Right cardiac atrium (tissue), 5 donors: ENCODE measurements at regions not wholly inside any gene's neighbourhood (a gene's known extent, or its start where the extent isn't known, plus 50 kb on each side); places are given as distances from the start of the nearest gene placed in this dataset.

Source experiments
- ATAC-seq, 2 donors: fragments of 200-7000 bp; cut with Tn5 transposase; one replicate each; pipeline versions ENCODE4 v1.8.0 to v1.9.1; 2020; ENCODE audit warnings: moderate library complexity in 2 of 2, mild to moderate bottlenecking in 1 of 2
- DNase-seq, 3 donors: peaks; one replicate each; pipeline ENCODE4 v3.0.0-alpha.2; 2020
- H3K27ac ChIP-seq: one replicate; pipeline ENCODE4 v1.5.1; 2013; ENCODE audit warnings: mild to moderate bottlenecking, low read length, control low read depth, moderate library complexity
- H3K27me3 ChIP-seq: one replicate; pipeline ENCODE4 v1.6.1; 2013; ENCODE audit not compliant: control insufficient read depth, insufficient read depth
- H3K4me1 ChIP-seq: one replicate; pipeline ENCODE4 v1.6.1; 2013; ENCODE audit warnings: low read length; ENCODE audit not compliant: control insufficient read depth, insufficient read depth
- H3K4me3 ChIP-seq: one replicate; pipeline ENCODE4 v1.5.1; 2013; ENCODE audit warnings: low read length, control low read depth
- H3K9me3 ChIP-seq: one replicate; pipeline ENCODE4 v1.6.1; 2013; ENCODE audit warnings: low read length; ENCODE audit not compliant: control insufficient read depth
- WGBS: extraction: QIAGEN DNeasy Blood & Tissue Kit; methylation state at CpG from one replicate; pipeline ENCODE4 v1.1.7; 2013; 5-methylcytosine and 5-hydroxymethylcytosine counted together
- intact Hi-C, 4 donors: fragments of 100-400 bp; cut with DNase I; formaldehyde crosslinking; loops; one replicate each; pipeline versions ENCODE4 v1.11.0 to v1.14.0; 2022 to 2023
- donor health status: healthy with polysubstance abuse.
- donor health status: DM: no; HTN: yes; CAD: no.
- donor health status: DM: no; HTN: no; CAD: no.
- donor health status: DM: no; HTN: yes; CAD: no; lungs with severe emphysema.
- donor health status: DM: yes; HTN: yes; CAD: no.

DNA sequence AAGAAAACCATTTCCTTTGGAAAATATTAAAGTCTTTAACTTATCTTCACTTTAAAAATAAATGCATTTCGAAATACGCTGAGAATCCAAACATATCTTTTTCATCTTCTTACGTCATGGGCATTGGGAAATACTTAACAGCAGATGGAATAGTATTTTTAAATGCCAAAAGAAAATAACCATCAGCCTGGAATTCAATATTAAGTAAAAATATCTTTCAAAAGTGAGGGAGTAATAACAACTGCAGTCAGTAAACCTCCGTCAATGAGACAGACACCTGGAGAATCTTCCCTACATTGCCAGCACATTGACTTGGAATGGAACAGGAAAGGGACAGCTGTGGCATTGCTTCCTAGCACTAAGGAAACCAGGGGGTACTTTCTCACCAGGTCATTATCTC lies 290.4 kb upstream of the TNP1 start:
- ATAC-seq, result no peak
- no peak for DNase-seq
- intact Hi-C loops, result loop anchor here in 1 of 4 donors (10.0 kb wide), 1 partner anchor 135 kb away; no protein-coding TSS in a partner anchor
- Histone ChIP-seq H3K9me3 (no peaks in the 10 kb centered on the region), H3K4me1 (no peaks in the 10 kb centered on the region), H3K4me3 (no peak overlapping the region), H3K27me3 (no peaks in the 10 kb centered on the region), H3K27ac (no peak overlapping the region)
- WGBS, result 86% methylated on average over 4 of the region's 4 CpGs

DNA sequence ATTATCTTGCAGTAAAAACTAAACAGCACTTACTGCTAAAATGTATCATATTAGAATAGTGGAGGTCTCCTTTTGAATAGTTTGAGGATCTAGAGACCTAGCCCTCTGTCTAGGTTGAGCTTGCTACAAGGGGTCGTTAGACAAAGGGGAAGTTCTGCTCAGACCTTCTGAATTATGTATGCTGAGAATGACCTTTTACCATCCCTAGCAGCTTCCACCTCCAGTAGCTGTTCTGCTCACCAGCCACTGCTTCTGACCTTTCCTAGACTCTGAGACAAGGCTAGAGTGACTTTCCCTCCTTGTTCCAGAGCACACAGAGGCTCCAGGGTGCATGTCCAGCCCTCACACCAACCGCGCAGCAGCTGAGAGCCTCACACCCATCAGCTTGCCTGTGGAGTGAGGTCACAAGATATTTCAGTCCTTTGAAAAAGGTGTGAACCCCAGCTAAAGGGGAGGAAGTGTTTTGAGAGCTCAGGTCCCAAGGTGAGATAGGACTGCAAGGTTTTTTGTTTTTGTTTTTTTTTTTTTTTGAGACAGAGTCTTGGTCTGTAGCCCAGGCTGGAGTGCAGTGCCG lies 289.3 kb upstream of the TNP1 start:
- DNase-seq (no peak), ATAC-seq (no peak)
- no peak overlapping the region for H3K4me3 ChIP-seq
- intact Hi-C loops, result no loop called here
- H3K27me3 ChIP-seq, result no peaks in the 10 kb centered on the region
- H3K27ac ChIP-seq, result no peak overlapping the region
- H3K4me1 ChIP-seq, result no peaks in the 10 kb centered on the region
- H3K9me3 ChIP-seq, result no peaks in the 10 kb centered on the region
- WGBS, result 75% methylated on average over 4 of the region's 4 CpGs

DNA sequence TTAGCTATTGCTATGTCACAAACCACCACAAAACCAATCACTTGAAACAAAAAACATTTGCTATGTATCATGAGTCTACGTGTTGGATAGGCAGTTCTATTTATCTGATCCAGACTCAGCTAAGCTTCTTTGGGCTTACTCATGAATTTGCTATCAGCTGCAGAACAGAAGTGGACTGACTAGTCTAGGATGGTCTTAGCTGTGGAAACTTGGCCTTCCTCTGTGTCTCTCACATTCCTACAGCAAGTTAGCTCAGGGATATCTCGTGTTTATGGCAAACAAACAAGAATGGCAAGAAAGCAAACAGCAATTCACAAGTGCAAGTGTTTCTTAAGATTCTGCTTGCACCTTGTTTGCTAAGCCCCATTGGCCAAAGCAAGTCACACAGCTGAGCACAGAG lies 288.0 kb upstream of the TNP1 start:
- intact Hi-C loops, result no loop called here
- ATAC-seq, result no peak
- Histone ChIP-seq H3K4me1 (no peaks in the 10 kb centered on the region), H3K4me3 (no peak overlapping the region), H3K27ac (no peak overlapping the region), H3K9me3 (no peaks in the 10 kb centered on the region), H3K27me3 (no peaks in the 10 kb centered on the region)
- WGBS, result 62% methylated on average over 2 of the region's 2 CpGs
- no peak for DNase-seq

DNA sequence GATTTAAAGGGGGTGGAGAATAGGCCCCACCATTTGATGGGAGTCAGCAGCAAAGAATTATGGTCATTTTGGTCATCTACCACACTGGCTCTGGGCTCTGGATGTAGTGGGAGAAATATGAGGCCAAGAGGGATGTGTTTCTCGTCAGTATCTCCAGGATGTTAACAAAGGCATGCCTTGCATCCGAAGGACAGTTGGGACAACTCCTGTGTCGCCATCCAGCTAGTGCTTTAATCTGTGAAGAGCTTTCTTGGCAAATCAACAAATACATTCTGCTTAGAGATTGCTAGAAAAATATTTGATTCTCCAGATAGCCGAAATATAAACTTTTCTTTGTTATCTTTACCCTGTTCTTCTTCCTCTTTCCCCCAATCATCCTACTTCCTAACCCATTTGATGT lies 287.1 kb upstream of the TNP1 start:
- intact Hi-C loops, result no loop called here
- Histone ChIP-seq H3K4me1 (no peaks in the 10 kb centered on the region), H3K27me3 (no peaks in the 10 kb centered on the region), H3K27ac (no peak overlapping the region), H3K9me3 (no peaks in the 10 kb centered on the region), H3K4me3 (no peak overlapping the region)
- no peak for DNase-seq
- no peak for ATAC-seq
- 94% methylated on average over 4 of the region's 4 CpGs for WGBS

DNA sequence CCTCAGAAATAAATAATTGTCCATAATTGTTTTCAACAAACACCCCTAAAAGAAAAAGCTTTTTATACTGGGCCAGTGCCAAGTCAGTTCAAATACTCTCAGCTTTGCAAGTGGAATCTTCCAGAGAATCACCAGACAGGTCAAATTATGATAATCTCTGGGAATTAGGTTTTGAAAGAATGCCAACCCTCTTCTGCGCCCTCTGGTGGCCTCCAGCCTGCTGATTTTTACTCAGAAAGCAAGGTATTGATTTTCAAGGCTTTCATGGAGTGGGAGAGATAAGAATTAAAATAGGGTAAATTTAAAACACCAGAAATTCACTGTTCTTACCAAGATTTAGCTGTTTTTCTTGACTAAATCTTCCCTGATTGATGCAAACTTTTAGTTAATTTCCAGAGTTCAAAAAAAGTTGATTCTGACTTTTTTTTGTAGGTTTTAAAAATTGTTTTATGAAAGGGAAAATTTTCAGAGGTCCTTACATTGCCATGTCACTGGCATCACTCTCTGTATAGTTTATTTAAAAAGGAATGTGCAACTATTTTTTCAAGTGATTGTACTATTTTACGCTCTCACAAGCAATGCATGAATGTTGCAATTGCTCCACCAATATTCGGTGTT lies 282.9 kb upstream of the TNP1 start:
- intact Hi-C loops, result no loop called here
- no peak overlapping the region for H3K4me3 ChIP-seq
- ATAC-seq (no peak), DNase-seq (no peak)
- no peaks in the 10 kb centered on the region for H3K4me1 ChIP-seq
- 79% methylated on average over 3 of the region's 3 CpGs for WGBS
- H3K27me3 ChIP-seq, result no peaks in the 10 kb centered on the region
- H3K9me3 ChIP-seq, result no peaks in the 10 kb centered on the region
- no peak overlapping the region for H3K27ac ChIP-seq

DNA sequence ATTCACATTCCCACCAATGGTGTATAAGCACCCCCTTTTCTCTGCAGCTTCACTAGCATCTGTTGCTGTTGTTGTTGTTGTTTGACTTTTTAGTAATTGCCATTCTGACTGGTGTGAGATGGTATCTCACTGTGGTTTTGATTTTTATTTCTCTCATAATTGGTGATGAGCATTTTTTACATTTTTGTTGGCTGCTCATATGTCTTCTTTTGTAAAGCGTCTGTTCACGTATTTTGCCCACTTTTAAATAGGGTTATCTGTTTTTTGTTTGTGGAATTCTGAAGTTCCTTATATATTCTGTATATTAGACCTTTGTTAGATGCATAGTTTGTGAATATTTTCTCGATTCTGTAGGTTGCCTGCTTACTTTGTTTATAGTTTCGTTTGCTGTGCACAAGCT lies 278.4 kb upstream of the TNP1 start:
- intact Hi-C loops, result no loop called here
- 91% methylated on average over 4 of the region's 4 CpGs for WGBS
- ATAC-seq (no peak), DNase-seq (no peak)
- H3K4me1 ChIP-seq, result no peaks in the 10 kb centered on the region
- no peaks in the 10 kb centered on the region for H3K9me3 ChIP-seq
- no peak overlapping the region for H3K4me3 ChIP-seq
- no peak overlapping the region for H3K27ac ChIP-seq
- H3K27me3 ChIP-seq, result no peaks in the 10 kb centered on the region

DNA sequence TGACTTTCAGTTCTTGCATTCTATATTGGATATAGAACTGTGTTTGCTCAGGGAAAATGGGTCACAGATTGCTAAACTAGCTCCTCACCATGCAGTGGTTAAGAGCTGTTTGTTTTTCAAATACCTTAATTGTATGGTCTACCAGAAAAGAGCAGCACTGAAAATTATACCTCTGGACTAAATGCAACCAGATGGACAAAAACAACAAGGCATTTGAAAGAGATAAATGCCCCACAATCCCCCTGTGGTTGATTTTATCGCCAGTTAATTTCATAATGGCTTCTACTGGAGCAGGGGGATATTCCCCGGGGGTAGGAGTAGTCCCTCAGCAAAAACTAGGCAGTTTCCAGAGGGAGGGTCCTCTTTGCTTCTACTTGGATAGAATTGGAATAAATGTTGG lies 267.9 kb upstream of the TNP1 start:
- intact Hi-C loops, result no loop called here
- Histone ChIP-seq H3K9me3 (no peaks in the 10 kb centered on the region), H3K4me3 (no peak overlapping the region), H3K27me3 (no peaks in the 10 kb centered on the region), H3K4me1 (no peaks in the 10 kb centered on the region), H3K27ac (no peak overlapping the region)
- ATAC-seq (no peak), DNase-seq (no peak)
- 92% methylated on average over 2 of the region's 2 CpGs for WGBS

DNA sequence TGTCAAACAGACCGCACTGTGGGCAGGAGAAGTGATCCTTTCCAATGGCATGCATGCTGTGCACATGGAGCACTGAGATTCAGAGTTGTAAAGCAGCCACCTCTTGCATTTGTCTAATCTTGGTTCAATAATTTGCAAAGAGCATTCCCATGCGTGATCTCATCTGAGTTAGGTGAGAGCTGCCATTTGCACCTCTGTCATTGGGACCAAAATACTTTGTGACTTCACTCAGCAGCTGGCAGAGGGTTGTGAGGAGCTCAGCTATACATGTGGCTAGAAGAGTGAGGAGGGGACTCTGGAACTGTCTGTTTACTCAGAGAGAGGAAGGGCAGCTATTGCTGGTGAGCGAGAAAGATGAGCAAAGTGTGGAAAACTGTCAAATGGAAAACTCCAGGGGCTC lies 265.1 kb upstream of the TNP1 start:
- WGBS, result 87% methylated on average over 3 of the region's 3 CpGs
- DNase-seq, result no peak
- Histone ChIP-seq H3K9me3 (no peaks in the 10 kb centered on the region), H3K4me3 (no peak overlapping the region), H3K27ac (no peak overlapping the region), H3K4me1 (no peaks in the 10 kb centered on the region), H3K27me3 (no peaks in the 10 kb centered on the region)
- intact Hi-C loops, result no loop called here
- no peak for ATAC-seq

DNA sequence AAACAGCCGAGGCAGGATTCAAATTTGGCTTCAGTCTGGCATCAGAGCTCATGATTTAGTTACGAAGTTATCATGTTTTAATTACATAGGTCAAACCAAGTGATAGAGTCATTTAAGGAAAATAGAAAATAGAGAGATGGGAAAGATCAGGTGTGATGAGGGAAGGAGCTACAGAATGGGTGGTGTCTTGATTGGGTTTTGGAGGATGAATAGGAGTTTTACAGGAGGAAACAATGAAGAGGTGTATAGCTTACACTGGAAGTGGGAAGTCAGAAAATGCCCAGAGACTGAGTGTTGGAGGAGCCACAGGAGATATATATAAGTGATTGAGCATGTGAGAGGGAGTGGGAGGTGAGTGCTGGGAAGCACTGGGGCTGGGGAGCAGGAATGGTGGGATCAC lies 264.2 kb upstream of the TNP1 start:
- no peak overlapping the region for H3K27ac ChIP-seq
- H3K4me1 ChIP-seq, result no peaks in the 10 kb centered on the region
- no peaks in the 10 kb centered on the region for H3K27me3 ChIP-seq
- WGBS, result 93% methylated on average over 2 of the region's 2 CpGs
- H3K4me3 ChIP-seq, result no peak overlapping the region
- H3K9me3 ChIP-seq, result no peaks in the 10 kb centered on the region
- intact Hi-C loops, result no loop called here
- ATAC-seq (no peak), DNase-seq (no peak)

DNA sequence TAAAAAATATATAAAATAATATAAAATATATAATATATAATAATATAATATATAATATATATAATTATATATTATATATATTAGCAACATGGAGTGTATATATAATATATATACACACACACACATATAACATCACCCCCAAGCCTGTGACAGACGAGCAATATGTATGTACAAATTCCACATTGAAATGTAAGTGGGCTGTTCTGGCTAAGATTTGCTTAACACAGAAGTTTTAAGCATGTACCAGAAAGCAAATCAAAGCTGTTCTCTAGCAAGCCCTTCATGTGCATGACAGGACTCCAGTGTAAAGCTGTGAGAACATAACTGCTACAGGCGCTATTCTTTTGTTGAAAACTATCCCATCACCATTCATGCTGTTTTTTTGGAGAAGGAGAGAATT lies 261.7 kb upstream of the TNP1 start:
- Histone ChIP-seq H3K4me1 (no peaks in the 10 kb centered on the region), H3K9me3 (no peaks in the 10 kb centered on the region), H3K27me3 (no peaks in the 10 kb centered on the region), H3K27ac (no peak overlapping the region), H3K4me3 (no peak overlapping the region)
- DNase-seq (no peak), ATAC-seq (no peak)
- intact Hi-C loops, result no loop called here
- 98% methylated on average over 2 of the region's 2 CpGs for WGBS

DNA sequence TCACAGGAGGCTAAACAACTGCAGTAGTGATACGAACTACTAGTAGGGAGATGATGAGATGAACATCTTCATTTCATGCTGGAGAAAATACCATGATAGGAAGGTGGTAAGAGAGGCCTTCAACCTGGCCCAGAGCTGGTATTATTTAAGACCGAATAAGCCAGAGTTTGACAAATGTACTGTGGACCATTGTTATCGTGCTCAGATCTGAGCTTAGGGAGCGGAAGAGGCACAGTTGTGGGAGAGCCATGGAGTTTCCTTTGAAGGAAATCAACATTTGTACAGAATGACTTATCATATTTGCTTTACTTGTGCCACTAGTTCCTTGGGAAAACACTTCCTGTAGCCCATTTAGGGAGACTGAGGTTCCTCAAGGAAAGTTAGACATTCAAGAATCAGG lies 260.6 kb upstream of the TNP1 start:
- Histone ChIP-seq H3K9me3 (no peaks in the 10 kb centered on the region), H3K4me1 (no peaks in the 10 kb centered on the region), H3K4me3 (no peak overlapping the region), H3K27ac (no peak overlapping the region), H3K27me3 (no peaks in the 10 kb centered on the region)
- ATAC-seq, result no peak
- 90% methylated on average over 4 of the region's 4 CpGs for WGBS
- DNase-seq, result no peak
- intact Hi-C loops, result no loop called here
